CD14-positive monocyte (primary cell): ENCODE measurements at regions not wholly inside any gene's neighbourhood (a gene's known extent, or its start where the extent isn't known, plus 50 kb on each side); places are given as distances from the start of the nearest gene placed in this dataset.
A peak's percentile ranks its signal among the peaks of the same experiment; 100 is the strongest.

Experiments
- DNase-seq, 3 donors: peaks; one replicate each; pipeline ENCODE4 v3.0.0-alpha.2; 2011 to 2022
- H2AFZ ChIP-seq: 2 replicates; pipeline ENCODE4 v1.6.0; 2012; ENCODE audit warnings: mild to moderate bottlenecking, low read depth, low read length, inconsistent platforms; ENCODE audit not compliant: insufficient read depth, poor library complexity, severe bottlenecking
- H3K27ac ChIP-seq, 2 donors: 1 replicate in 1 of 2; 2 replicates in 1 of 2; pipeline ENCODE4 v1.5.1; 2012 to 2013; ENCODE audit warnings: low read length in 2 of 2, control low read depth in 1 of 2, inconsistent platforms in 1 of 2, low read depth in 1 of 2, mild to moderate bottlenecking in 1 of 2
- H3K27me3 ChIP-seq, 2 donors: one replicate each; pipeline versions ENCODE4 v1.6.0 to v1.6.1; 2011 to 2013; ENCODE audit warnings: low read length in 2 of 2; ENCODE audit not compliant: control insufficient read depth in 2 of 2, insufficient read depth in 2 of 2
- H3K36me3 ChIP-seq, 2 donors: replicated peaks in 1 of 2; 1 replicate in 1 of 2; 2 replicates in 1 of 2; pipeline versions ENCODE4 v1.5.1 to v1.6.1; 2012 to 2013; ENCODE audit warnings: low read length in 2 of 2, control low read depth in 1 of 2, inconsistent platforms in 1 of 2, mild to moderate bottlenecking in 1 of 2; ENCODE audit not compliant: insufficient read depth in 2 of 2, control insufficient read depth in 1 of 2
- H3K4me1 ChIP-seq, 2 donors: 1 replicate in 1 of 2; 2 replicates in 1 of 2; pipeline versions ENCODE4 v1.5.1 to v1.6.1; 2012 to 2013; ENCODE audit warnings: low read length in 2 of 2, control low read depth in 1 of 2, inconsistent platforms in 1 of 2, mild to moderate bottlenecking in 1 of 2, moderate library complexity in 1 of 2; ENCODE audit not compliant: insufficient read depth in 2 of 2, control insufficient read depth in 1 of 2
- H3K4me2 ChIP-seq: replicated peaks from 2 replicates; pipeline ENCODE3; 2012; ENCODE audit warnings: low read length, moderate library complexity, mild to moderate bottlenecking; ENCODE audit not compliant: poor library complexity, severe bottlenecking; ENCODE audit errors: extremely low read depth
- H3K4me3 ChIP-seq, 3 experiments: fragments of 200-600 bp in 1 of 3; sonication (generic) in 1 of 3; replicated peaks in 1 of 3; 1 replicate in 2 of 3; 2 replicates in 1 of 3; pipeline ENCODE4 v1.5.1; 2011 to 2013; ENCODE audit warnings: low read length in 3 of 3, mild to moderate bottlenecking in 3 of 3, control low read depth in 2 of 3, low read depth in 2 of 3, inconsistent platforms in 1 of 3, moderate library complexity in 1 of 3
- H3K79me2 ChIP-seq: 2 replicates; pipeline ENCODE4 v1.6.0; 2012; ENCODE audit warnings: mild to moderate bottlenecking, control low read depth, inconsistent platforms, low read length, moderate library complexity; ENCODE audit not compliant: insufficient read depth
- H3K9ac ChIP-seq: 2 replicates; pipeline ENCODE4 v1.6.0; 2017; ENCODE audit warnings: low read length, mild to moderate bottlenecking; ENCODE audit not compliant: insufficient read depth, poor library complexity, severe bottlenecking
- H3K9me3 ChIP-seq, 2 donors: replicated peaks in 1 of 2; 1 replicate in 1 of 2; 2 replicates in 1 of 2; pipeline versions ENCODE4 v1.5.1 to v1.6.1; 2012 to 2013; ENCODE audit warnings: low read length in 2 of 2, control low read depth in 1 of 2; ENCODE audit not compliant: control insufficient read depth in 1 of 2, insufficient read depth in 1 of 2
- H4K20me1 ChIP-seq: 2 replicates; pipeline ENCODE4 v1.6.0; 2012; ENCODE audit warnings: mild to moderate bottlenecking, low read length, control low read depth, moderate library complexity; ENCODE audit not compliant: insufficient read depth
- H3K27ac Mint-ChIP-seq, 7 donors: one replicate each; pipeline ENCODE4 v1.8.0; 2020; ENCODE audit warnings: mild to moderate bottlenecking in 7 of 7, mixed read lengths in 7 of 7, moderate library complexity in 6 of 7, inconsistent platforms in 2 of 7
- H3K27me3 Mint-ChIP-seq, 3 donors: one replicate each; pipeline ENCODE4 v1.8.0; 2021 to 2022; ENCODE audit warnings: low read depth in 3 of 3, mild to moderate bottlenecking in 3 of 3, mixed read lengths in 3 of 3, moderate library complexity in 3 of 3, inconsistent platforms in 1 of 3
- H3K36me3 Mint-ChIP-seq, 2 donors: one replicate each; pipeline ENCODE4 v1.8.0; 2020; ENCODE audit warnings: mixed read lengths in 2 of 2, inconsistent platforms in 1 of 2, mild to moderate bottlenecking in 1 of 2
- H3K4me1 Mint-ChIP-seq: one replicate; pipeline ENCODE4 v1.8.0; 2020; ENCODE audit warnings: mild to moderate bottlenecking, mixed read lengths
- H3K4me3 Mint-ChIP-seq, 2 donors: one replicate each; pipeline ENCODE4 v1.8.0; 2020; ENCODE audit warnings: mild to moderate bottlenecking in 2 of 2, mixed read lengths in 2 of 2, moderate library complexity in 1 of 2
- H3K9me3 Mint-ChIP-seq, 7 donors: one replicate each; pipeline ENCODE4 v1.8.0; 2020 to 2022; ENCODE audit warnings: mixed read lengths in 7 of 7, mild to moderate bottlenecking in 6 of 7, moderate library complexity in 6 of 7, inconsistent platforms in 2 of 7
- CTCF ChIP-seq: fragments of 200-600 bp; IDR thresholded peaks from one replicate; pipeline ENCODE4 v1.8.0; 2022; ENCODE audit warnings: antibody characterized with exemption, mild to moderate bottlenecking
- WGBS: methylation state at CpG from one replicate; pipeline ENCODE4 v1.1.5; 2013; ENCODE audit warnings: missing lambda C conversion rate; ENCODE audit not compliant: insufficient coverage; 5-methylcytosine and 5-hydroxymethylcytosine counted together
- intact Hi-C, 2 donors: fragments of 100-400 bp; cut with micrococcal nuclease; formaldehyde crosslinking; loops; one replicate each; pipeline versions ENCODE4 v1.15.0 to v1.15.1; 2023

- H3K79me2 ChIP-seq, result no peaks in the 10 kb centered on the region
- peaks cover 2 to 7% (median 3%) of the 10 kb centered on the region in 3 donors for H3K27me3 Mint-ChIP-seq
These were observed 428.9 kb downstream of the SIPA1L2 start for GRCh38 chr1:232201024-232201423.

DNA sequence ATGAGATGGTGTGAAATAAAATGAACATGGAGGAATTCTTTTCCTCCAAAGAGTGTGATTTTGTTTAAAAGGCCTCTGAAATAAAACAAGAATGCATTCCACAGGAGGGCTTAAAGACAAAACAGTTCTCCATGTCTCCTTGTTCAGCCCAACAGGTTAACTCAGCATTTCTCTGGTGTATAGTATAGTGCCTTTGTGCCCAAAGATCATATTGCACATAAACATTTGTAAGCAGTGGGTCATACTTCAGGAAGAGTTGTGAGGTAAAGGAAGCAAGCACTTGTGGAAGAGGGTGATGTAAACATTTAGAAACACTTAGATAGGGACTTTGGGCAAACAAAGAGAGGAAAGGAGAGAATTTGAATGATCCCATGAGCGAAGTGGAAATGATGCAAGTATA lies 433.9 kb downstream of the SIPA1L2 start:
- no CpG with 5 or more reads among the region's 1 CpG for WGBS
- Histone ChIP-seq H3K36me3 (no peaks in the 10 kb centered on the region), H3K9ac (no peak overlapping the region), H3K4me1 (no peaks in the 10 kb centered on the region), H3K79me2 (no peaks in the 10 kb centered on the region), H4K20me1 (no peaks in the 10 kb centered on the region), H3K4me3 (no peak overlapping the region), H3K9me3 (peaks cover 0 to 8% of the 10 kb centered on the region in 2 donors), H3K4me2 (no peak overlapping the region), H2AFZ (no peak overlapping the region), H3K27ac (no peak overlapping the region), H3K27me3 (no peaks in the 10 kb centered on the region)
- Mint-ChIP-seq H3K9me3 (peaks cover 2 to 15% (median 7%) of the 10 kb centered on the region in 7 donors), H3K4me3 (no peak overlapping the region), H3K27ac (no peak overlapping the region), H3K4me1 (no peaks in the 10 kb centered on the region), H3K27me3 (peaks cover 5 to 8% (median 7%) of the 10 kb centered on the region in 3 donors), H3K36me3 (no peaks in the 10 kb centered on the region)
- no peak for TF ChIP-seq CTCF
- intact Hi-C loops, result no loop called here
- DNase-seq, result no peak

More at GRCh38 chr1:232201024-232201423, 428.9 kb downstream of the SIPA1L2 start:
- no peak for TF ChIP-seq CTCF
- H3K36me3 Mint-ChIP-seq, result no peaks in the 10 kb centered on the region
- no peak overlapping the region for H3K4me2 ChIP-seq
- H3K36me3 ChIP-seq, result no peaks in the 10 kb centered on the region
- H3K9me3 ChIP-seq, result peaks cover 0 to 9% of the 10 kb centered on the region in 2 donors
- no peaks in the 10 kb centered on the region for H4K20me1 ChIP-seq
- peaks cover 0 to 24% (median 17%) of the 10 kb centered on the region in 7 donors for H3K9me3 Mint-ChIP-seq
- DNase-seq, result no peak
- no peaks in the 10 kb centered on the region for H3K27me3 ChIP-seq
- no peak overlapping the region for H2AFZ ChIP-seq
- no peak overlapping the region for H3K9ac ChIP-seq
- no peak overlapping the region for H3K4me3 ChIP-seq
- H3K4me1 ChIP-seq, result no peaks in the 10 kb centered on the region
- no peak overlapping the region for H3K27ac ChIP-seq
- H3K4me1 Mint-ChIP-seq, result no peaks in the 10 kb centered on the region
- H3K27ac Mint-ChIP-seq, result peak overlapping the region in 1 of 7 donors; percentile 17
- WGBS, result 86% methylated on average over 5 of the region's 7 CpGs
- intact Hi-C loops, result no loop called here
- no peak overlapping the region for H3K4me3 Mint-ChIP-seq
